HCT116 (cell line): ENCODE measurements at regions not wholly inside any gene's neighbourhood (a gene's known extent, or its start where the extent isn't known, plus 50 kb on each side); places are given as distances from the start of the nearest gene placed in this dataset.

Experiments
- ATAC-seq: fragments of 200-7000 bp; cut with Tn5 transposase; 2 replicates; pipeline ENCODE4 v1.9.1; 2020; ENCODE audit warnings: mild to moderate bottlenecking, moderate library complexity
- BruUV-seq: library from RNA; stranded (reverse); fragments of 400-500 nt; replicated peaks from 2 replicates; lab custom pipeline; 2021; lab: Mats Ljungman, UMichigan
- CTCF ChIA-PET: fragments of 300-600 bp; sonication (Branson Sonifier 250); formaldehyde crosslinking; loops from one replicate; lab custom pipeline; 2021; ENCODE audit warnings: antibody characterized with exemption; lab: Charles Lee
- POLR2A ChIA-PET: fragments of 300-600, 350-600 bp; sonication (Branson Sonifier 250); formaldehyde crosslinking; loops from one replicate; lab custom pipeline; 2021; ENCODE audit warnings: antibody characterized with exemption; lab: Charles Lee
- RAD21 ChIA-PET, 2 experiments: fragments of 300-600 bp; sonication (Branson Sonifier 250); formaldehyde crosslinking; loops; one replicate each; lab custom pipeline; 2023; ENCODE audit warnings: low total read pairs in 2 of 2; ENCODE audit not compliant: uncharacterized antibody in 2 of 2, unreplicated experiment in 2 of 2, low non-redundant PET in 1 of 2; lab: Charles Lee
- DNase-seq: peaks from one replicate; pipeline ENCODE4 v3.0.0-alpha.2; 2010; ENCODE audit warnings: low read depth, low spot score
- H2AFZ ChIP-seq: fragments of 200-600 bp; shearing (Covaris generic), sonication (generic); 2 replicates; pipeline ENCODE4 v1.6.1; 2017; ENCODE audit warnings: low read depth, mixed run types, mixed read lengths, antibody characterized with exemption, low read length; ENCODE audit not compliant: poor library complexity, severe bottlenecking
- H3K27ac ChIP-seq: 2 replicates; pipeline ENCODE4 v1.5.1; 2012; ENCODE audit warnings: low read depth, low read length
- H3K27me3 ChIP-seq: fragments of 200-600 bp; sonication (generic); 2 replicates; pipeline ENCODE4 v1.6.1; 2016; ENCODE audit warnings: mixed run types, low read length, mixed read lengths; ENCODE audit not compliant: insufficient read depth
- H3K36me3 ChIP-seq, 2 experiments: fragments of 200-500 bp in 1 of 2; fragments of 200-600 bp in 1 of 2; sonication (Bioruptor generic) in 1 of 2; sonication (generic) in 1 of 2; 2 replicates each; pipeline versions ENCODE4 v1.5.1 to v1.6.1; 2014 to 2016; ENCODE audit warnings: low read length in 2 of 2, inconsistent platforms in 1 of 2, mixed read lengths in 1 of 2, mixed run types in 1 of 2; ENCODE audit not compliant: insufficient read depth in 2 of 2, control insufficient read depth in 1 of 2
- H3K4me1 ChIP-seq, 2 experiments: fragments of 200-600 bp in 1 of 2; sonication (generic) in 1 of 2; 2 replicates each; pipeline versions ENCODE4 v1.5.1 to v1.6.1; 2012 to 2017; ENCODE audit warnings: low read length in 2 of 2, inconsistent platforms in 1 of 2, mild to moderate bottlenecking in 1 of 2, mixed read lengths in 1 of 2, mixed run types in 1 of 2, moderate library complexity in 1 of 2; ENCODE audit not compliant: insufficient read depth in 2 of 2, control insufficient read depth in 1 of 2
- H3K4me2 ChIP-seq: fragments of 200-600 bp; sonication (generic); 2 replicates; pipeline ENCODE4 v1.6.1; 2017; ENCODE audit warnings: mixed run types, low read length, mixed read lengths
- H3K4me3 ChIP-seq, 2 experiments: fragments of 200-600 bp in 1 of 2; sonication (generic) in 1 of 2; replicated peaks in 1 of 2; 2 replicates each; pipeline ENCODE4 v1.5.1; 2011 to 2016; ENCODE audit warnings: low read length in 2 of 2, control low read depth in 1 of 2, low read depth in 1 of 2, mild to moderate bottlenecking in 1 of 2, mixed read lengths in 1 of 2, mixed run types in 1 of 2
- H3K79me2 ChIP-seq: fragments of 200-600 bp; sonication (generic); 2 replicates; pipeline ENCODE4 v1.6.1; 2017; ENCODE audit warnings: mild to moderate bottlenecking, mixed run types, low read length, moderate library complexity, mixed read lengths; ENCODE audit not compliant: insufficient read depth
- H3K9ac ChIP-seq: fragments of 200-600 bp; sonication (generic); 2 replicates; pipeline ENCODE4 v1.6.1; 2016; ENCODE audit warnings: low read length, mixed read lengths
- H3K9me2 ChIP-seq: fragments of 200-600 bp; sonication (generic), shearing (Covaris generic); 2 replicates; pipeline ENCODE4 v1.6.1; 2017; ENCODE audit warnings: mixed run types, mild to moderate bottlenecking, moderate library complexity; ENCODE audit not compliant: insufficient read depth
- H3K9me3 ChIP-seq, 2 experiments: fragments of 200-500 bp in 1 of 2; fragments of 200-600 bp in 1 of 2; sonication (Bioruptor generic) in 1 of 2; sonication (generic) in 1 of 2; 2 replicates each; pipeline ENCODE4 v1.6.1; 2014 to 2017; ENCODE audit warnings: low read length in 2 of 2, mixed read lengths in 2 of 2, inconsistent platforms in 1 of 2, low read depth in 1 of 2, mild to moderate bottlenecking in 1 of 2, mixed run types in 1 of 2, moderate library complexity in 1 of 2; ENCODE audit not compliant: control insufficient read depth in 1 of 2, insufficient read depth in 1 of 2
- H4K20me1 ChIP-seq: fragments of 200-600 bp; sonication (generic), shearing (Covaris generic); 2 replicates; pipeline ENCODE4 v1.6.1; 2017; ENCODE audit warnings: mixed run types, mild to moderate bottlenecking, moderate library complexity; ENCODE audit not compliant: insufficient read depth
- EZH2 ChIP-seq: fragments of 200-600 bp; sonication (generic); IDR thresholded peaks from 2 replicates; pipeline ENCODE4 v1.6.1; 2017; ENCODE audit warnings: antibody characterized with exemption, mixed run types
- POLR2AphosphoS5 ChIP-seq: IDR thresholded peaks from 2 replicates; pipeline ENCODE4 v1.6.1; 2011; ENCODE audit warnings: mild to moderate bottlenecking, low read depth, low read length, moderate library complexity
- REST ChIP-seq: IDR thresholded peaks from 2 replicates; pipeline ENCODE4 v1.6.1; 2012; ENCODE audit warnings: low read depth
- SRF ChIP-seq: IDR thresholded peaks from 2 replicates; pipeline ENCODE4 v1.6.1; 2012; ENCODE audit warnings: low read depth
- TCF7L2 ChIP-seq: IDR thresholded peaks from 2 replicates; pipeline ENCODE4 v1.7.0; 2011; ENCODE audit warnings: borderline replicate concordance, inconsistent platforms; ENCODE audit not compliant: insufficient read depth, insufficient read length; ENCODE audit errors: extremely low read depth
- ZBTB33 ChIP-seq: IDR thresholded peaks from 2 replicates; pipeline ENCODE4 v1.6.1; 2011; ENCODE audit warnings: mild to moderate bottlenecking, low read length, moderate library complexity; ENCODE audit not compliant: insufficient replicate concordance; ENCODE audit errors: extremely low read depth
- intact Hi-C: fragments of 100-400 bp; cut with micrococcal nuclease; formaldehyde crosslinking; loops from 2 replicates; pipeline ENCODE4 v1.10.0; 2022

- Histone ChIP-seq H3K27ac (no peak overlapping the region), H3K4me1 (peaks cover 2% of the 10 kb centered on the region in 2 experiments; a peak in 3 of 4 replicates), H2AFZ (no peak overlapping the region), H3K9ac (no peak overlapping the region), H4K20me1 (no peaks in the 10 kb centered on the region), H3K9me3 (no peaks in the 10 kb centered on the region), H3K9me2 (no peaks in the 10 kb centered on the region), H3K36me3 (no peaks in the 10 kb centered on the region), H3K79me2 (no peaks in the 10 kb centered on the region), H3K4me3 (no peak overlapping the region), H3K4me2 (no peak overlapping the region), H3K27me3 (no peaks in the 10 kb centered on the region)
- CTCF ChIA-PET: no interaction called here
- intact Hi-C loops: no loop called here
- DNase-seq (no peak), ATAC-seq (no peak)
- TF ChIP-seq TCF7L2 (no peak), POLR2AphosphoS5 (no peak), SRF (no peak), ZBTB33 (no peak), REST (no peak), EZH2 (no peak)
- BruUV-seq: no TSS peak
- POLR2A ChIA-PET: no interaction called here
- RAD21 ChIA-PET: no interaction called here
Measured at GRCh38 chr5:116646611-116647289, 72.1 kb upstream of the SEMA6A start.
